Loucy (cell line): ENCODE measurements at regions not wholly inside any gene's neighbourhood (a gene's known extent, or its start where the extent isn't known, plus 50 kb on each side); places are given as distances from the start of the nearest gene placed in this dataset.

Source experiments
- H2AFZ ChIP-seq: fragments of 200-600 bp; sonication (generic); 2 replicates; pipeline ENCODE4 v1.6.0; 2016; ENCODE audit warnings: antibody characterized with exemption, mild to moderate bottlenecking, low read length, moderate library complexity
- H3F3A ChIP-seq: fragments of 200-600 bp; 2 replicates; pipeline ENCODE4 v1.6.0; 2016; ENCODE audit warnings: antibody characterized with exemption, low read depth, mild to moderate bottlenecking
- H3K27me3 ChIP-seq: fragments of 200-600 bp; sonication (generic); 2 replicates; pipeline ENCODE4 v1.6.1; 2014; ENCODE audit warnings: low read length, mild to moderate bottlenecking; ENCODE audit not compliant: insufficient read depth, poor library complexity, severe bottlenecking
- H3K36me3 ChIP-seq: fragments of 200-600 bp; sonication (generic); 2 replicates; pipeline ENCODE4 v1.6.1; 2016; ENCODE audit warnings: low read length; ENCODE audit not compliant: insufficient read depth
- H3K4me1 ChIP-seq: fragments of 200-600 bp; sonication (generic); 2 replicates; pipeline ENCODE4 v1.5.1; 2014; ENCODE audit warnings: low read length, mild to moderate bottlenecking; ENCODE audit not compliant: insufficient read depth, poor library complexity, severe bottlenecking
- H3K4me2 ChIP-seq: fragments of 200-600 bp; sonication (generic); 2 replicates; pipeline ENCODE4 v1.6.0; 2014; ENCODE audit warnings: antibody characterized with exemption, low read length, low read depth, mild to moderate bottlenecking; ENCODE audit not compliant: poor library complexity, severe bottlenecking
- H3K4me3 ChIP-seq: fragments of 200-600 bp; sonication (generic); 2 replicates; pipeline ENCODE4 v1.5.1; 2014; ENCODE audit warnings: low read length, mild to moderate bottlenecking, mixed read lengths; ENCODE audit not compliant: poor library complexity, severe bottlenecking
- H3K79me2 ChIP-seq: fragments of 200-600 bp; sonication (generic); 2 replicates; pipeline ENCODE4 v1.6.1; 2014; ENCODE audit warnings: low read length; ENCODE audit not compliant: insufficient read depth
- H3K9ac ChIP-seq: fragments of 200-600 bp; sonication (generic); 2 replicates; pipeline ENCODE4 v1.6.0; 2014; ENCODE audit warnings: mild to moderate bottlenecking, low read depth, low read length, moderate library complexity; ENCODE audit not compliant: poor library complexity, severe bottlenecking
- H3K9me2 ChIP-seq: fragments of 200-600 bp; sonication (generic); replicated peaks from 2 replicates; pipeline ENCODE4 v1.6.1; 2016; ENCODE audit warnings: low read depth, low read length, mixed read lengths
- H3K9me3 ChIP-seq: fragments of 200-600 bp; sonication (generic); 2 replicates; pipeline ENCODE4 v1.6.1; 2014; ENCODE audit warnings: mild to moderate bottlenecking, antibody characterized with exemption, low read length, low read depth; ENCODE audit not compliant: insufficient read depth
- H4K20me1 ChIP-seq: fragments of 200-600 bp; sonication (generic); 2 replicates; pipeline ENCODE4 v1.6.0; 2014; ENCODE audit warnings: antibody characterized with exemption, low read length, mild to moderate bottlenecking; ENCODE audit not compliant: insufficient read depth, poor library complexity, severe bottlenecking
- EZH2phosphoT487 ChIP-seq: fragments of 200-600 bp; IDR thresholded peaks from 2 replicates; pipeline ENCODE4 v1.6.1; 2018; ENCODE audit warnings: antibody characterized with exemption, mild to moderate bottlenecking, moderate library complexity, borderline replicate concordance
- TF ChIP-seq, protein P1 (sequence below): fragments of 200-600 bp; sonication (generic); conservative IDR thresholded peaks from 2 replicates; pipeline ENCODE4 v1.5.1; 2014; ENCODE audit warnings: mild to moderate bottlenecking, antibody characterized with exemption, low read length

DNA sequence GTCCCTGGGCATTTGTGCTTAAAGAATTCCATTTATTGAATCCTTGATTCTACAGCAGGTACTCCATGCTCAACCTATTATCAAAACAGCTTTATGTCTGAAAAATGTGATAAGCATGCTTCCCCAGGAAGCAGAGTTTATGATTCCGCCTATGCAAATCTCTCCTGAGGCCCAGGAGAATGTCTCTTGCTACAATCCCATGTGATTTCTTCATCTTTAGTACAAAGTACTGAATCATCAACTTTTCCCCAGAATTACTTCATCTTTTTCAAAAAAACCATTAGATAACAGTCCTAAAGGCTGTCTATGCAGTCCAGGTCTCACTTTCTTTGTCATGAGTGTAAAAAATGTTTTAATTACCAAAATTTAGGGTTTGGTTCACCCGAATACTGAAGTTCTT is 130.2 kb upstream of the ADAMTSL1 start:
- no peaks in the 10 kb centered on the region for H3K9me2 ChIP-seq
- TF ChIP-seq, protein P1, sequence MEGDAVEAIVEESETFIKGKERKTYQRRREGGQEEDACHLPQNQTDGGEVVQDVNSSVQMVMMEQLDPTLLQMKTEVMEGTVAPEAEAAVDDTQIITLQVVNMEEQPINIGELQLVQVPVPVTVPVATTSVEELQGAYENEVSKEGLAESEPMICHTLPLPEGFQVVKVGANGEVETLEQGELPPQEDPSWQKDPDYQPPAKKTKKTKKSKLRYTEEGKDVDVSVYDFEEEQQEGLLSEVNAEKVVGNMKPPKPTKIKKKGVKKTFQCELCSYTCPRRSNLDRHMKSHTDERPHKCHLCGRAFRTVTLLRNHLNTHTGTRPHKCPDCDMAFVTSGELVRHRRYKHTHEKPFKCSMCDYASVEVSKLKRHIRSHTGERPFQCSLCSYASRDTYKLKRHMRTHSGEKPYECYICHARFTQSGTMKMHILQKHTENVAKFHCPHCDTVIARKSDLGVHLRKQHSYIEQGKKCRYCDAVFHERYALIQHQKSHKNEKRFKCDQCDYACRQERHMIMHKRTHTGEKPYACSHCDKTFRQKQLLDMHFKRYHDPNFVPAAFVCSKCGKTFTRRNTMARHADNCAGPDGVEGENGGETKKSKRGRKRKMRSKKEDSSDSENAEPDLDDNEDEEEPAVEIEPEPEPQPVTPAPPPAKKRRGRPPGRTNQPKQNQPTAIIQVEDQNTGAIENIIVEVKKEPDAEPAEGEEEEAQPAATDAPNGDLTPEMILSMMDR, result no peak
- TF ChIP-seq EZH2phosphoT487, result no peak
- H2AFZ ChIP-seq, result no peak overlapping the region
- no peaks in the 10 kb centered on the region for H3K9me3 ChIP-seq
- H3F3A ChIP-seq, result no peaks in the 10 kb centered on the region
- no peaks in the 10 kb centered on the region for H3K36me3 ChIP-seq
- H4K20me1 ChIP-seq, result no peaks in the 10 kb centered on the region
- no peaks in the 10 kb centered on the region for H3K4me1 ChIP-seq
- H3K27me3 ChIP-seq, result no peaks in the 10 kb centered on the region
- no peak overlapping the region for H3K4me3 ChIP-seq
- H3K4me2 ChIP-seq, result no peak overlapping the region
- no peaks in the 10 kb centered on the region for H3K79me2 ChIP-seq
- H3K9ac ChIP-seq, result no peak overlapping the region

DNA sequence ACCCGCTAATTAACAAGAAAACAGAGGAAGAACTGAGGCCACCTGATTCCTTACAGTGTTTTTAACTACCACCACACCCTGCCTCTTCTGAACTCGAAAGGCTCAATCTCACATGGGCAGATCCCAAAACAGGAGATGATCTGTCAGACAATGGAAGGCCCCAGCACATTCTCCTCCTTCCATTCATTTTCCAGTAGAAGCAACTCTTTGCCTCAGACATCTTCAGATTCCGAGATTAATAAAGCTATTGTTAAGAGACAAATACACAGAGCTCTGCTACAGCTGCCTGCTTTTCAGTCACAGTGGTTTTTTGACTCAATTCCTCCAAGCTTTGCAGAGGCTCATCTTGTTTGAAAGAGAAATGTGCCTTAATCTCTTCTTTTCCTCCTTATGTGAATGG is 127.2 kb upstream of the ADAMTSL1 start:
- Histone ChIP-seq H3K79me2 (no peaks in the 10 kb centered on the region), H3K27me3 (no peaks in the 10 kb centered on the region), H3K9me3 (no peaks in the 10 kb centered on the region), H3K9me2 (no peaks in the 10 kb centered on the region), H2AFZ (no peak overlapping the region), H3K4me1 (no peaks in the 10 kb centered on the region), H3K4me3 (no peak overlapping the region), H3F3A (no peaks in the 10 kb centered on the region), H4K20me1 (no peaks in the 10 kb centered on the region), H3K36me3 (no peaks in the 10 kb centered on the region), H3K4me2 (no peak overlapping the region), H3K9ac (no peak overlapping the region)
- TF ChIP-seq EZH2phosphoT487, result no peak
- TF ChIP-seq, protein P1, result no peak

DNA sequence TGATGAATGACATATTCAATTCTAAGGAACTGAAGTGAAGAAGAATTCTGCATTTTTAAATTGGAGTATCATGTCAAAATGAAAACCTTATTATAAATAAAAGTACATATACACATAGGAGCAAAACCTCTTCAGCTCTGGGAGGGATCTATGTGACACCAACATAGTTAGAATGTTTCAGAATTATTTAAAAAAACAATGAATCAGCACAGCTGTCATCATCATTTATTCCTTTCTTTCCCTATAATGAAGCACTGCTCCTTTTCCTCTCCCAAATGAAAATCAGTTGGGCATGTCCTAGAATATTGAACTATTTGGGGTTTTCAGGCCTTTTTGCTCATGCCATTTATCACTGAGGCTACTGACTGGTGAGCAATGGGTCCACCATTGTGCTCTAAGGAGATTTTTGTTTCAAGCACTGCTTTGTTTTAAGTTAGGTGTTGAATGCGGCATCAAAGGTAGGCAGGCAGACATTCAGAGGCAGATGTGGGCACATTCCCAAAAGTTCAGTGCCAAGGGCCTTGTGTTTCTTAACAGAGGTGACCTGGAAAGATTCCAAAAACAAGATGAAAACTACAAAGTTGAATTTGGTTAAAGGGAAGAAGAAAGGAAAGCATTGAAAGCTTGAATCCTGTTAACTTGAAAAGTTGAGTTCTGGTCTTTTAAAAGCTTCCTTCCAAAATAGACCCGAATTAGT is 126.4 kb upstream of the ADAMTSL1 start:
- no peak for TF ChIP-seq EZH2phosphoT487
- TF ChIP-seq, protein P1, result no peak
- H3K4me2 ChIP-seq, result no peak overlapping the region
- no peaks in the 10 kb centered on the region for H3K79me2 ChIP-seq
- no peaks in the 10 kb centered on the region for H3K27me3 ChIP-seq
- H3K9me2 ChIP-seq, result no peaks in the 10 kb centered on the region
- H3K4me3 ChIP-seq, result no peak overlapping the region
- H4K20me1 ChIP-seq, result no peaks in the 10 kb centered on the region
- no peak overlapping the region for H2AFZ ChIP-seq
- no peaks in the 10 kb centered on the region for H3K9me3 ChIP-seq
- no peak overlapping the region for H3K9ac ChIP-seq
- H3K36me3 ChIP-seq, result no peaks in the 10 kb centered on the region
- no peaks in the 10 kb centered on the region for H3F3A ChIP-seq
- H3K4me1 ChIP-seq, result no peaks in the 10 kb centered on the region
